ENCODE measurements at regions not wholly inside any gene's neighbourhood (a gene's known extent, or its start where the extent isn't known, plus 50 kb on each side); places are given as distances from the start of the nearest gene placed in this dataset.

- no peak overlapping the region for H3K4me3 ChIP-seq (ENCODE audit: low read depth, low read length)
- TF ChIP-seq CTCF (conservative IDR thresholded peaks at IDR 0.05; ENCODE audit: low read depth, low read length) = no peak
- no peak for DNase-seq (ENCODE audit: low read depth)
Observed at GRCh38 chr6:99867026-99867425, 127.0 kb downstream of the MCHR2 start.

- no peak overlapping the region for H3K4me3 ChIP-seq (ENCODE audit: low read depth, low read length)
- peak; percentile 91 for TF ChIP-seq CTCF (conservative IDR thresholded peaks at IDR 0.05; ENCODE audit: low read depth, low read length)
- DNase-seq (ENCODE audit: low read depth) = peak; percentile 7
Observed at GRCh38 chr6:99868074-99868702, 125.8 kb downstream of the MCHR2 start.

Data from epithelial cell of proximal tubule (primary cell).